Bronchial epithelial cell (primary cell): ENCODE measurements at regions not wholly inside any gene's neighbourhood (a gene's known extent, or its start where the extent isn't known, plus 50 kb on each side); places are given as distances from the start of the nearest gene placed in this dataset.

Experiments used
- DNase-seq: peaks from one replicate; pipeline ENCODE4 v3.0.0-alpha.2; 2010; ENCODE audit warnings: low read depth
- FAIRE-seq: peaks from 2 replicates; lab custom pipeline; 2011; peaks lifted over from hg19 to GRCh38; lab: Jason Lieb, UNC
- H3K27me3 ChIP-seq: 2 replicates; pipeline ENCODE4 v1.5.1; 2011; ENCODE audit warnings: low read length; ENCODE audit not compliant: control insufficient read depth, insufficient read depth
- H3K36me3 ChIP-seq: 2 replicates; pipeline ENCODE4 v1.5.1; 2011; ENCODE audit warnings: low read length; ENCODE audit not compliant: control insufficient read depth, insufficient read depth
- H3K4me3 ChIP-seq: 2 replicates; pipeline ENCODE4 v1.5.1; 2011; ENCODE audit warnings: mild to moderate bottlenecking, low read depth, low read length, control low read depth
- TF ChIP-seq, protein P1 (sequence below): IDR thresholded peaks from 2 replicates; pipeline ENCODE4 v1.5.1; 2011; ENCODE audit warnings: mild to moderate bottlenecking, moderate library complexity, low read length, control low read depth, inconsistent platforms; ENCODE audit not compliant: insufficient read depth, severe bottlenecking

DNA sequence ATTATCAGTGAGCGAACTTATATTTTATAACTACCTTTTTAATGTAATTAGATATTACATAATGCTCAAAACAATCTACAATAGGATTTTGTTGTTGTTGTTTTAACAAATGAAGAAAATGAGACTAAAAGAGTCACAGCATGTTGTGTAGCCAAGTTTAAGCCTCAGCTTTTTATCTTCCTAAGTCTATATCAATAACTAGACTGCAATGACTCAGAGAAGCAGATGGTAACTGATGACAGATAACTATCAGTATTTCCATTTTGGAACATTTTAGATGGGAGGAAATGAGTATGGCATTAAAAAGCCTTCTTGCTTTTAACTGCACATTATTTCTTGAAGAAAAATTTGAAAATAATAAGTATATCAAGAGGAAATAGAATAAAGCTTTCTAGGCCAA lies 825.2 kb downstream of the SLITRK1 start:
- no peak for DNase-seq
- no peak overlapping the region for H3K4me3 ChIP-seq
- FAIRE-seq, result no peak
- no peaks in the 10 kb centered on the region for H3K27me3 ChIP-seq
- TF ChIP-seq, protein P1, sequence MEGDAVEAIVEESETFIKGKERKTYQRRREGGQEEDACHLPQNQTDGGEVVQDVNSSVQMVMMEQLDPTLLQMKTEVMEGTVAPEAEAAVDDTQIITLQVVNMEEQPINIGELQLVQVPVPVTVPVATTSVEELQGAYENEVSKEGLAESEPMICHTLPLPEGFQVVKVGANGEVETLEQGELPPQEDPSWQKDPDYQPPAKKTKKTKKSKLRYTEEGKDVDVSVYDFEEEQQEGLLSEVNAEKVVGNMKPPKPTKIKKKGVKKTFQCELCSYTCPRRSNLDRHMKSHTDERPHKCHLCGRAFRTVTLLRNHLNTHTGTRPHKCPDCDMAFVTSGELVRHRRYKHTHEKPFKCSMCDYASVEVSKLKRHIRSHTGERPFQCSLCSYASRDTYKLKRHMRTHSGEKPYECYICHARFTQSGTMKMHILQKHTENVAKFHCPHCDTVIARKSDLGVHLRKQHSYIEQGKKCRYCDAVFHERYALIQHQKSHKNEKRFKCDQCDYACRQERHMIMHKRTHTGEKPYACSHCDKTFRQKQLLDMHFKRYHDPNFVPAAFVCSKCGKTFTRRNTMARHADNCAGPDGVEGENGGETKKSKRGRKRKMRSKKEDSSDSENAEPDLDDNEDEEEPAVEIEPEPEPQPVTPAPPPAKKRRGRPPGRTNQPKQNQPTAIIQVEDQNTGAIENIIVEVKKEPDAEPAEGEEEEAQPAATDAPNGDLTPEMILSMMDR, result no peak
- no peaks in the 10 kb centered on the region for H3K36me3 ChIP-seq

DNA sequence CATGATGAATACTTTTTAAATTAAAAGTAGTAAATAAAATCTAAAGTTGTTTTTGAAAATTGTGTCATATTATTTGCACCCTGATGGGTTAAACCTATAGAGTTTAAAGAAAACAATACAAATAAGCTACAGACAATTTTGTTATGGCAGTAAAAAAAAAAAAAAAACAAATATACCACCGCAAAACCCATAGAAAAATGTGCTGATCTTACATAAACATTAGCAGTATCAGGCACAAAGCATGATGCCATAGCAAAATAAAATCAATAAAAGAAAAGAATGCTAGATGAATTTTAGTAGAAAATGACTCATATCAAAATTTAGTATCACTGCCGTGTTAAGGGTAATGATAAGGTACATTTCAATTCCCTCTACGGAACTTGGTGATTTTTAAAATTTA lies 826.0 kb downstream of the SLITRK1 start:
- FAIRE-seq (no peak), DNase-seq (no peak)
- H3K27me3 ChIP-seq, result no peaks in the 10 kb centered on the region
- H3K4me3 ChIP-seq, result no peak overlapping the region
- TF ChIP-seq, protein P1, result no peak
- H3K36me3 ChIP-seq, result no peaks in the 10 kb centered on the region

DNA sequence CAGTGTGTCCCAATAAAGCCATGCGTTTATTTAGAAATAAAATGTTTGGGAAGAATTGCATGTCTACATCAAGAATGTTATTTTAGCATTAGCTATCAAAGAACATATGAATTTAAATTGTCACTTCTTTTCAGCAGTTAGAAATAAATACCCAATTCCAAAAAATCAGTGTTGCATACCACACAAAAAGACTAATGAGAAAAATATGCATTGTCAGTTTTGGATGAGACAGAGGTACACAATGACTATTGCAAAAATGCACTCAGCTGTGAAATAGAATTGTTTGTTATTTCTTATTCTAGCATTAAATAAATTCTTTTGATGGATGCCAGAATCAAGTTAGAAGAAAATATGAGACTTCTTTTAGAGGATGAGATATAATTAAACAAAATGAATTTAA lies 833.9 kb downstream of the SLITRK1 start:
- TF ChIP-seq, protein P1, result no peak
- H3K27me3 ChIP-seq, result no peaks in the 10 kb centered on the region
- FAIRE-seq (no peak), DNase-seq (no peak)
- H3K4me3 ChIP-seq, result no peak overlapping the region
- H3K36me3 ChIP-seq, result no peaks in the 10 kb centered on the region

DNA sequence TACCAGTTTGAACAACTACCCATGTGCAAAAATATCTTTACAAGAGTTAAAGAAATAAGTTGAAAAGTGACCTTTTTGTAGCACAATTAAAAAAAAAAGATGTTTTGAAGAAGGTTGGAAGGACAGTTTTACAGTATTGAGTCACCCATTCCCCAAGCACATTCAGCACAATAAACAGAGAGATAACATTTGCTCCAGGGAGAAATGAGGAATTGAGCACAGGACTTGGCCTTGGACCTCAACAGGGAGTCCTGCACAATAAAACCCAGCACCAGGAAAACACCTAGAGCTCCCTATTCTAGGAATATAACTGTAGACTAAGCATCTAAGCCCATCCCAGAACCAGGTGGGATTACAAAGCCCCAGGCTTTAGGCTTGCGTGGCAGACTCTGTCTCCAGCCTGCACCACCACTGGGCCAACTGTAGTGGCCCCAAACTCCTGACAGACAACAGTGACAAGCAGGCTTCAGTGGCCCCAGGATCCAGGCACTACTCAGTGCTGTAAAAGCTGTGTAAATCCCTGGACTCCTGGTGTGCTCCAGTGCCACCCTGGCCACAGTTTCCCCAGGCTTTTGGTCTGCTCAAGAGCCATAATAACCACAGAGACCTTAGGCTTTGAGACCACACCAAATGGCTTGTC lies 857.2 kb downstream of the SLITRK1 start:
- H3K4me3 ChIP-seq, result no peak overlapping the region
- DNase-seq (no peak), FAIRE-seq (no peak)
- H3K36me3 ChIP-seq, result no peaks in the 10 kb centered on the region
- H3K27me3 ChIP-seq, result no peaks in the 10 kb centered on the region
- TF ChIP-seq, protein P1, result no peak

DNA sequence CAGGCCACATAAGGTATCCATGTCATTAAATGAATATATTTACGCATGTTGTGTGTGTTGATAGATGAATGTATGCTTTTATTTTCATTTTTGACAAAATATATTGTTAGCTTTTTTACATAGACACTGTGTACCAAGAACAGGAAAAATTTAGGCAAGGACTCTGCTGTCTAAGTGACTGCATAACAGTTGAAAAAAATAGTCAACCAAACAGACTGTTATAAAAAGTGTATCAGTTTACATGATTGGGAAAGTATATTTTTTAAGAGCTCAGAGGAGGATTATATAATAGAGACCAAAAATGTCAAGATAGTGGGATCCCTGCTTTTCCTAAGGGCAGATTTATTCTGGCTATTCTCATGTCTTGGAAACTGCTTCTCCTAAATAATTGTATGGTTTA lies 858.0 kb downstream of the SLITRK1 start:
- no peaks in the 10 kb centered on the region for H3K27me3 ChIP-seq
- no peaks in the 10 kb centered on the region for H3K36me3 ChIP-seq
- no peak for FAIRE-seq
- no peak overlapping the region for H3K4me3 ChIP-seq
- TF ChIP-seq, protein P1, result no peak
- DNase-seq, result no peak

DNA sequence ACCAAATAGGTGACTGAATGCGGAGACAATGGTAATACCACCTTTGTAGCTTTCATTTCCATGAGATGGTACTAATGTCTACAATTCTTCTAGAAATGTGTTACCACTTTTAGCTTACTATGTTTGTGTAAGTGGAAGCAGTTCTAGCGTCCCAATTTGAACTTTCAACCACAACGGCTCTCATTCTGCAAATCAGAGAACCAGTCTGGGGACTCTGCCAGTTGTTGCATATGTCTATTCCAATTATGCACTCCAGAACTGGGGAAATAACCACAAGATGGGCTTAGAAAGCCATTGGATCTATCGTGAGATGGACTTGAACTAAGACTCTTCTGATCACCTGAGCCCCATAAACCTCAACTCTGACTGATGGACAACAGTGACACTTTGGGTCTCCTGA lies 862.3 kb downstream of the SLITRK1 start:
- Histone ChIP-seq H3K4me3 (no peak overlapping the region), H3K36me3 (no peaks in the 10 kb centered on the region), H3K27me3 (no peaks in the 10 kb centered on the region)
- DNase-seq, result no peak
- TF ChIP-seq, protein P1, result no peak
- FAIRE-seq, result no peak
